Lower leg skin (tissue), 3 donors: ENCODE measurements at regions not wholly inside any gene's neighbourhood (a gene's known extent, or its start where the extent isn't known, plus 50 kb on each side); places are given as distances from the start of the nearest gene placed in this dataset.

Source experiments
- POLR2A ChIP-seq, 2 donors: fragments of 450-650 bp; IDR thresholded peaks; one replicate each; pipeline ENCODE4 v1.6.1; 2016 to 2017; ENCODE audit warnings: antibody characterized with exemption in 2 of 2, mild to moderate bottlenecking in 1 of 2, moderate library complexity in 1 of 2
- TF ChIP-seq, protein P1 (sequence below), 3 donors: fragments of 450-650 bp; IDR thresholded peaks; one replicate each; pipeline ENCODE4 v1.5.1; 2016; ENCODE audit warnings: antibody characterized with exemption in 3 of 3, mild to moderate bottlenecking in 3 of 3, moderate library complexity in 2 of 3

DNA sequence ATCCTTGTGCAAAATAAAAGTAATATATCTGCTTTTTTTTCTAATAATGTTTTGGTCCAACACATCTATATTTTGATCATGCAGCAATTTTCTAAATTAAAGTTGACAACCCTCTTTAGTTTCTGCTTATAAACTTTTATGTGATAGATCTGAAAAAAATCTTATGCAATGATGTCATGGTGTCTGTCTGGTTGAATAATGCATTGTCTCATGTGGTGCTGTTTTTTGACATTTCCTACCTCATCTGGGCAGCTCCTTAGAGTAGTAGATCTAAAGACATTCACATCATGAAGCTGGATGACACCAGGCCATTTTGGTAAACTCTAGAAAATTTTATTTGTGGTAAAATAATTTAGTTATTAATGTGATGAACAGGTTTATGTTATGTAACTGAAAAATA, 106.8 kb upstream of the FN1 start:
- TF ChIP-seq, protein P1, sequence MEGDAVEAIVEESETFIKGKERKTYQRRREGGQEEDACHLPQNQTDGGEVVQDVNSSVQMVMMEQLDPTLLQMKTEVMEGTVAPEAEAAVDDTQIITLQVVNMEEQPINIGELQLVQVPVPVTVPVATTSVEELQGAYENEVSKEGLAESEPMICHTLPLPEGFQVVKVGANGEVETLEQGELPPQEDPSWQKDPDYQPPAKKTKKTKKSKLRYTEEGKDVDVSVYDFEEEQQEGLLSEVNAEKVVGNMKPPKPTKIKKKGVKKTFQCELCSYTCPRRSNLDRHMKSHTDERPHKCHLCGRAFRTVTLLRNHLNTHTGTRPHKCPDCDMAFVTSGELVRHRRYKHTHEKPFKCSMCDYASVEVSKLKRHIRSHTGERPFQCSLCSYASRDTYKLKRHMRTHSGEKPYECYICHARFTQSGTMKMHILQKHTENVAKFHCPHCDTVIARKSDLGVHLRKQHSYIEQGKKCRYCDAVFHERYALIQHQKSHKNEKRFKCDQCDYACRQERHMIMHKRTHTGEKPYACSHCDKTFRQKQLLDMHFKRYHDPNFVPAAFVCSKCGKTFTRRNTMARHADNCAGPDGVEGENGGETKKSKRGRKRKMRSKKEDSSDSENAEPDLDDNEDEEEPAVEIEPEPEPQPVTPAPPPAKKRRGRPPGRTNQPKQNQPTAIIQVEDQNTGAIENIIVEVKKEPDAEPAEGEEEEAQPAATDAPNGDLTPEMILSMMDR (IDR thresholded peaks at IDR 0.05): no peak
- no peak for TF ChIP-seq POLR2A (IDR thresholded peaks at IDR 0.05)
